PC-3 (cell line): ENCODE measurements at regions not wholly inside any gene's neighbourhood (a gene's known extent, or its start where the extent isn't known, plus 50 kb on each side); places are given as distances from the start of the nearest gene placed in this dataset.

Experiments
- ATAC-seq: fragments of 200-7000 bp; cut with Tn5 transposase; 2 replicates; pipeline ENCODE4 v1.9.1; 2020; ENCODE audit warnings: mild to moderate bottlenecking, moderate library complexity
- BruUV-seq: library from RNA; stranded (reverse); fragments of 400-500 nt; replicated peaks from 2 replicates; lab custom pipeline; 2021; lab: Mats Ljungman, UMichigan
- CTCF ChIA-PET: fragments of 300-600 bp; sonication (Branson Sonifier 250); formaldehyde crosslinking; loops from one replicate; lab custom pipeline; 2022; ENCODE audit warnings: antibody characterized with exemption; lab: Charles Lee
- POLR2A ChIA-PET: fragments of 300-600 bp; sonication (Branson Sonifier 250); formaldehyde crosslinking; loops from one replicate; lab custom pipeline; 2022; ENCODE audit warnings: antibody characterized with exemption; ENCODE audit not compliant: unreplicated experiment; lab: Charles Lee
- DNase-seq: peaks from one replicate; pipeline ENCODE4 v3.0.0-alpha.2; 2015
- H2AFZ ChIP-seq: fragments of 300-600 bp; sonication (generic); 2 replicates; pipeline ENCODE4 v1.6.0; 2016; ENCODE audit warnings: antibody characterized with exemption, low read length
- H3F3A ChIP-seq: fragments of 300-600 bp; sonication (generic); one replicate; pipeline ENCODE4 v1.6.0; 2017; ENCODE audit warnings: antibody characterized with exemption, low read length, control low read depth, mild to moderate bottlenecking; ENCODE audit not compliant: unreplicated experiment
- H3K27ac ChIP-seq: fragments of 300-600 bp; sonication (generic); 2 replicates; pipeline ENCODE4 v1.5.1; 2016; ENCODE audit warnings: mild to moderate bottlenecking, low read length
- H3K27me3 ChIP-seq: fragments of 300-600 bp; sonication (generic); 2 replicates; pipeline ENCODE4 v1.6.1; 2016; ENCODE audit warnings: low read length, mixed read lengths
- H3K36me3 ChIP-seq: fragments of 300-600 bp; sonication (generic); 2 replicates; pipeline ENCODE4 v1.6.1; 2016; ENCODE audit warnings: low read depth, mixed run types, low read length, mixed read lengths
- H3K4me1 ChIP-seq: fragments of 300-600 bp; sonication (generic); 2 replicates; pipeline ENCODE4 v1.5.1; 2016; ENCODE audit warnings: low read length; ENCODE audit not compliant: insufficient read depth
- H3K4me2 ChIP-seq: fragments of 300-600 bp; sonication (generic); 2 replicates; pipeline ENCODE4 v1.6.0; 2016; ENCODE audit warnings: low read length
- H3K4me3 ChIP-seq: fragments of 300-600 bp; sonication (generic); 2 replicates; pipeline ENCODE4 v1.5.1; 2016; ENCODE audit warnings: mild to moderate bottlenecking, low read length, mixed read lengths
- H3K79me2 ChIP-seq: fragments of 300-600 bp; sonication (generic); 2 replicates; pipeline ENCODE4 v1.6.1; 2017; ENCODE audit warnings: low read length, mixed read lengths
- H3K9ac ChIP-seq: fragments of 300-600 bp; sonication (generic); 2 replicates; pipeline ENCODE4 v1.6.0; 2016; ENCODE audit warnings: mild to moderate bottlenecking, low read length
- H3K9me2 ChIP-seq: fragments of 300-600 bp; sonication (generic); replicated peaks from 2 replicates; pipeline ENCODE4 v1.6.1; 2016; ENCODE audit warnings: mixed run types, low read length, mixed read lengths
- H3K9me3 ChIP-seq: fragments of 300-600 bp; sonication (generic); 2 replicates; pipeline ENCODE4 v1.6.1; 2016; ENCODE audit warnings: low read length, mixed read lengths
- H4K20me1 ChIP-seq: fragments of 300-600 bp; sonication (generic); 2 replicates; pipeline ENCODE4 v1.6.1; 2016; ENCODE audit warnings: low read length, mixed read lengths
- CTCF ChIP-seq: fragments of 300-600 bp; sonication (generic); conservative IDR thresholded peaks from 2 replicates; pipeline ENCODE4 v1.5.1; 2017; ENCODE audit warnings: antibody characterized with exemption, low read depth, mild to moderate bottlenecking, low read length
- EZH2 ChIP-seq: fragments of 300-600 bp; sonication (generic); IDR thresholded peaks from one replicate; pipeline ENCODE4 v1.6.1; 2017; ENCODE audit warnings: antibody characterized with exemption, mild to moderate bottlenecking, low read length; ENCODE audit not compliant: unreplicated experiment
- EZH2phosphoT487 ChIP-seq: fragments of 300-600 bp; sonication (generic); IDR thresholded peaks from 2 replicates; pipeline ENCODE4 v1.6.1; 2018; ENCODE audit warnings: mild to moderate bottlenecking, antibody characterized with exemption, low read length, borderline replicate concordance
- intact Hi-C: fragments of 100-400 bp; cut with micrococcal nuclease; formaldehyde crosslinking; loops from 2 replicates; pipeline ENCODE4 v1.9.0; 2023

GRCh38 chr11:42075180-42075579 is 615.7 kb upstream of the LRRC4C start:
- no peak for TF ChIP-seq CTCF
- no peaks in the 10 kb centered on the region for H3K4me1 ChIP-seq
- no peaks in the 10 kb centered on the region for H4K20me1 ChIP-seq
- H2AFZ ChIP-seq, result no peak overlapping the region
- no peak overlapping the region for H3K9ac ChIP-seq
- no peaks in the 10 kb centered on the region for H3K79me2 ChIP-seq
- no TSS peak for BruUV-seq
- CTCF ChIA-PET, result no interaction called here
- POLR2A ChIA-PET, result no interaction called here
- H3K4me3 ChIP-seq, result no peak overlapping the region
- H3K27ac ChIP-seq, result no peak overlapping the region
- H3K36me3 ChIP-seq, result no peaks in the 10 kb centered on the region
- no peaks in the 10 kb centered on the region for H3K9me2 ChIP-seq
- no peak for ATAC-seq
- no peak overlapping the region for H3K4me2 ChIP-seq
- H3K9me3 ChIP-seq, result no peaks in the 10 kb centered on the region
- no peak for DNase-seq
- H3F3A ChIP-seq, result no peaks in the 10 kb centered on the region
- no peaks in the 10 kb centered on the region for H3K27me3 ChIP-seq
- intact Hi-C loops, result no loop called here

GRCh38 chr11:42077794-42078193 is 618.3 kb upstream of the LRRC4C start:
- H3K9me2 ChIP-seq, result no peaks in the 10 kb centered on the region
- ChIA-PET POLR2A (no interaction called here), CTCF (no interaction called here)
- no TSS peak for BruUV-seq
- no peaks in the 10 kb centered on the region for H3F3A ChIP-seq
- no peaks in the 10 kb centered on the region for H3K79me2 ChIP-seq
- H2AFZ ChIP-seq, result no peak overlapping the region
- no peaks in the 10 kb centered on the region for H3K9me3 ChIP-seq
- no peak for ATAC-seq
- no peak overlapping the region for H3K9ac ChIP-seq
- no peak overlapping the region for H3K4me2 ChIP-seq
- no peaks in the 10 kb centered on the region for H4K20me1 ChIP-seq
- no peak overlapping the region for H3K27ac ChIP-seq
- H3K4me1 ChIP-seq, result no peaks in the 10 kb centered on the region
- no peaks in the 10 kb centered on the region for H3K27me3 ChIP-seq
- TF ChIP-seq EZH2phosphoT487, result no peak
- no peak for TF ChIP-seq CTCF
- TF ChIP-seq EZH2, result no peak
- intact Hi-C loops, result no loop called here
- H3K4me3 ChIP-seq, result no peak overlapping the region
- no peaks in the 10 kb centered on the region for H3K36me3 ChIP-seq
- DNase-seq, result no peak

- H3F3A ChIP-seq, result no peaks in the 10 kb centered on the region
- H3K9me2 ChIP-seq, result no peaks in the 10 kb centered on the region
- no peak overlapping the region for H2AFZ ChIP-seq
- TF ChIP-seq EZH2, result no peak
- TF ChIP-seq CTCF, result no peak
- H3K4me3 ChIP-seq, result no peak overlapping the region
- BruUV-seq, result no TSS peak
- no peaks in the 10 kb centered on the region for H3K27me3 ChIP-seq
- ChIA-PET POLR2A (no interaction called here), CTCF (no interaction called here)
- ATAC-seq (no peak), DNase-seq (no peak)
- H3K4me2 ChIP-seq, result no peak overlapping the region
- intact Hi-C loops, result no loop called here
- H4K20me1 ChIP-seq, result no peaks in the 10 kb centered on the region
- no peaks in the 10 kb centered on the region for H3K4me1 ChIP-seq
- H3K27ac ChIP-seq, result no peak overlapping the region
- no peaks in the 10 kb centered on the region for H3K79me2 ChIP-seq
- no peaks in the 10 kb centered on the region for H3K36me3 ChIP-seq
- H3K9ac ChIP-seq, result no peak overlapping the region
- H3K9me3 ChIP-seq, result no peaks in the 10 kb centered on the region
These were observed 626.3 kb upstream of the LRRC4C start for GRCh38 chr11:42085736-42086135.
